OCI-LY7 (cell line): ENCODE measurements at regions not wholly inside any gene's neighbourhood (a gene's known extent, or its start where the extent isn't known, plus 50 kb on each side); places are given as distances from the start of the nearest gene placed in this dataset.

Experiments used
- EZH2phosphoT487 ChIP-seq: fragments of 200-600 bp; sonication (generic); IDR thresholded peaks from 2 replicates; pipeline ENCODE4 v1.6.1; 2018; ENCODE audit warnings: low read depth, borderline replicate concordance, mild to moderate bottlenecking, mixed run types, antibody characterized with exemption, low read length, moderate library complexity, mixed read lengths
- TF ChIP-seq, protein P1 (sequence below): fragments of 200-600 bp; sonication (generic); conservative IDR thresholded peaks from 2 replicates; pipeline ENCODE4 v1.5.1; 2014; ENCODE audit warnings: mild to moderate bottlenecking, antibody characterized with exemption, low read length, moderate library complexity, mixed read lengths

GRCh38 chr12:42701084-42701483, 111.5 kb upstream of the PRICKLE1 start:
- TF ChIP-seq, protein P1, sequence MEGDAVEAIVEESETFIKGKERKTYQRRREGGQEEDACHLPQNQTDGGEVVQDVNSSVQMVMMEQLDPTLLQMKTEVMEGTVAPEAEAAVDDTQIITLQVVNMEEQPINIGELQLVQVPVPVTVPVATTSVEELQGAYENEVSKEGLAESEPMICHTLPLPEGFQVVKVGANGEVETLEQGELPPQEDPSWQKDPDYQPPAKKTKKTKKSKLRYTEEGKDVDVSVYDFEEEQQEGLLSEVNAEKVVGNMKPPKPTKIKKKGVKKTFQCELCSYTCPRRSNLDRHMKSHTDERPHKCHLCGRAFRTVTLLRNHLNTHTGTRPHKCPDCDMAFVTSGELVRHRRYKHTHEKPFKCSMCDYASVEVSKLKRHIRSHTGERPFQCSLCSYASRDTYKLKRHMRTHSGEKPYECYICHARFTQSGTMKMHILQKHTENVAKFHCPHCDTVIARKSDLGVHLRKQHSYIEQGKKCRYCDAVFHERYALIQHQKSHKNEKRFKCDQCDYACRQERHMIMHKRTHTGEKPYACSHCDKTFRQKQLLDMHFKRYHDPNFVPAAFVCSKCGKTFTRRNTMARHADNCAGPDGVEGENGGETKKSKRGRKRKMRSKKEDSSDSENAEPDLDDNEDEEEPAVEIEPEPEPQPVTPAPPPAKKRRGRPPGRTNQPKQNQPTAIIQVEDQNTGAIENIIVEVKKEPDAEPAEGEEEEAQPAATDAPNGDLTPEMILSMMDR: no peak
- no peak for TF ChIP-seq EZH2phosphoT487
